Neural cell (in vitro differentiated cells): ENCODE measurements at regions not wholly inside any gene's neighbourhood (a gene's known extent, or its start where the extent isn't known, plus 50 kb on each side); places are given as distances from the start of the nearest gene placed in this dataset.

Experiments
- EZH2 ChIP-seq: fragments of 200-600, 300-800 bp; shearing (Covaris generic), sonication (generic); IDR thresholded peaks from 2 replicates; pipeline ENCODE4 v1.6.1; 2014; ENCODE audit warnings: antibody characterized with exemption, low read length, borderline replicate concordance, mild to moderate bottlenecking; ENCODE audit not compliant: insufficient read depth, poor library complexity, severe bottlenecking
- RAD21 ChIP-seq: fragments of 450-650 bp; conservative IDR thresholded peaks from 2 replicates; pipeline ENCODE4 v1.6.1; 2014; ENCODE audit warnings: antibody characterized with exemption, mild to moderate bottlenecking, moderate library complexity
- TAF1 ChIP-seq: IDR thresholded peaks from 2 replicates; pipeline ENCODE4 v1.6.1; 2012; ENCODE audit warnings: low read depth
- TF ChIP-seq, protein P1 (sequence below): fragments of 450-650 bp; IDR thresholded peaks from 2 replicates; pipeline ENCODE4 v1.5.1; 2014; ENCODE audit warnings: antibody characterized with exemption, mild to moderate bottlenecking, moderate library complexity; ENCODE audit not compliant: poor library complexity, severe bottlenecking
- TF ChIP-seq, protein P2 (sequence below): IDR thresholded peaks from 2 replicates; pipeline ENCODE4 v1.6.1; 2012; ENCODE audit warnings: borderline replicate concordance

DNA sequence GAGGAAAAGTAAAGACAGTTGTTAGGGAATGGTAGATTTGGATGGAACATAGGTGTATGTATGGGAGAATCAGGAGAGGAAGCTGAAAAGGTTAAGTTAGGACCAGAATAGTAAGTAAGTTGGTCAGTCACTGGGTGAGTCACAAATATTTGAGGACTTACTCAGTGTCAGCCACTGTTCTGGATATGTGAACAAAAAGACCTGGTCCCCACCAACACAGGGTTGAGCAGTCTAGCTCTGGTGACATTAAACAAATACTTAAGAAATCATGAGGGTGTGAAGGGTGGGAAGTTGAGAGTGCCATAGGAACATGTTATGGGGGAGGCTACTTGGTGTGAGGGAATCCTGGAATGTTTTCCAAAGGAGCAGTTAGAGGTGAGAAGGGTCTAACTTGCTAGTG lies 246.9 kb downstream of the PTEN start:
- TF ChIP-seq, protein P1, sequence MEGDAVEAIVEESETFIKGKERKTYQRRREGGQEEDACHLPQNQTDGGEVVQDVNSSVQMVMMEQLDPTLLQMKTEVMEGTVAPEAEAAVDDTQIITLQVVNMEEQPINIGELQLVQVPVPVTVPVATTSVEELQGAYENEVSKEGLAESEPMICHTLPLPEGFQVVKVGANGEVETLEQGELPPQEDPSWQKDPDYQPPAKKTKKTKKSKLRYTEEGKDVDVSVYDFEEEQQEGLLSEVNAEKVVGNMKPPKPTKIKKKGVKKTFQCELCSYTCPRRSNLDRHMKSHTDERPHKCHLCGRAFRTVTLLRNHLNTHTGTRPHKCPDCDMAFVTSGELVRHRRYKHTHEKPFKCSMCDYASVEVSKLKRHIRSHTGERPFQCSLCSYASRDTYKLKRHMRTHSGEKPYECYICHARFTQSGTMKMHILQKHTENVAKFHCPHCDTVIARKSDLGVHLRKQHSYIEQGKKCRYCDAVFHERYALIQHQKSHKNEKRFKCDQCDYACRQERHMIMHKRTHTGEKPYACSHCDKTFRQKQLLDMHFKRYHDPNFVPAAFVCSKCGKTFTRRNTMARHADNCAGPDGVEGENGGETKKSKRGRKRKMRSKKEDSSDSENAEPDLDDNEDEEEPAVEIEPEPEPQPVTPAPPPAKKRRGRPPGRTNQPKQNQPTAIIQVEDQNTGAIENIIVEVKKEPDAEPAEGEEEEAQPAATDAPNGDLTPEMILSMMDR: no peak
- no peak for TF ChIP-seq EZH2
- TF ChIP-seq, protein P2, sequence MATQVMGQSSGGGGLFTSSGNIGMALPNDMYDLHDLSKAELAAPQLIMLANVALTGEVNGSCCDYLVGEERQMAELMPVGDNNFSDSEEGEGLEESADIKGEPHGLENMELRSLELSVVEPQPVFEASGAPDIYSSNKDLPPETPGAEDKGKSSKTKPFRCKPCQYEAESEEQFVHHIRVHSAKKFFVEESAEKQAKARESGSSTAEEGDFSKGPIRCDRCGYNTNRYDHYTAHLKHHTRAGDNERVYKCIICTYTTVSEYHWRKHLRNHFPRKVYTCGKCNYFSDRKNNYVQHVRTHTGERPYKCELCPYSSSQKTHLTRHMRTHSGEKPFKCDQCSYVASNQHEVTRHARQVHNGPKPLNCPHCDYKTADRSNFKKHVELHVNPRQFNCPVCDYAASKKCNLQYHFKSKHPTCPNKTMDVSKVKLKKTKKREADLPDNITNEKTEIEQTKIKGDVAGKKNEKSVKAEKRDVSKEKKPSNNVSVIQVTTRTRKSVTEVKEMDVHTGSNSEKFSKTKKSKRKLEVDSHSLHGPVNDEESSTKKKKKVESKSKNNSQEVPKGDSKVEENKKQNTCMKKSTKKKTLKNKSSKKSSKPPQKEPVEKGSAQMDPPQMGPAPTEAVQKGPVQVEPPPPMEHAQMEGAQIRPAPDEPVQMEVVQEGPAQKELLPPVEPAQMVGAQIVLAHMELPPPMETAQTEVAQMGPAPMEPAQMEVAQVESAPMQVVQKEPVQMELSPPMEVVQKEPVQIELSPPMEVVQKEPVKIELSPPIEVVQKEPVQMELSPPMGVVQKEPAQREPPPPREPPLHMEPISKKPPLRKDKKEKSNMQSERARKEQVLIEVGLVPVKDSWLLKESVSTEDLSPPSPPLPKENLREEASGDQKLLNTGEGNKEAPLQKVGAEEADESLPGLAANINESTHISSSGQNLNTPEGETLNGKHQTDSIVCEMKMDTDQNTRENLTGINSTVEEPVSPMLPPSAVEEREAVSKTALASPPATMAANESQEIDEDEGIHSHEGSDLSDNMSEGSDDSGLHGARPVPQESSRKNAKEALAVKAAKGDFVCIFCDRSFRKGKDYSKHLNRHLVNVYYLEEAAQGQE: no peak
- TF ChIP-seq TAF1: no peak
- no peak for TF ChIP-seq RAD21
